HL-60 (cell line): ENCODE measurements at regions not wholly inside any gene's neighbourhood (a gene's known extent, or its start where the extent isn't known, plus 50 kb on each side); places are given as distances from the start of the nearest gene placed in this dataset.

Source experiments
- DNase-seq, 2 experiments: peaks; one replicate each; pipeline ENCODE4 v3.0.0-alpha.2; 2010 to 2020; ENCODE audit warnings: low read depth in 1 of 2, low spot score in 1 of 2
- H3K27ac ChIP-seq: fragments of 250-450 bp; sonication (Bioruptor Pico); replicated peaks from 2 replicates; pipeline ENCODE4 v1.5.1; 2020; ENCODE audit warnings: mild to moderate bottlenecking, moderate library complexity
- H3K27me3 ChIP-seq: fragments of 250-450 bp; sonication (Bioruptor Pico); 2 replicates; pipeline ENCODE4 v1.5.1; 2021; ENCODE audit warnings: mild to moderate bottlenecking, moderate library complexity; ENCODE audit not compliant: insufficient read depth, poor library complexity, severe bottlenecking
- H3K4me3 ChIP-seq: replicated peaks from 2 replicates; pipeline ENCODE4 v1.5.1; 2011; ENCODE audit warnings: mild to moderate bottlenecking, control low read depth, low read length; ENCODE audit not compliant: insufficient read depth
- CTCF ChIP-seq: IDR thresholded peaks from one replicate; pipeline ENCODE4 v1.5.1; 2011; ENCODE audit warnings: low read length, control low read depth, inconsistent platforms; ENCODE audit not compliant: insufficient read depth
- GABPA ChIP-seq: IDR thresholded peaks from 2 replicates; pipeline ENCODE4 v1.6.1; 2012; ENCODE audit warnings: low read depth
- POLR2AphosphoS5 ChIP-seq: IDR thresholded peaks from 2 replicates; pipeline ENCODE4 v1.6.1; 2012; ENCODE audit warnings: low read depth
- SPI1 ChIP-seq: IDR thresholded peaks from 2 replicates; pipeline ENCODE4 v1.6.1; 2012; ENCODE audit warnings: low read depth, mild to moderate bottlenecking, borderline replicate concordance
- TF ChIP-seq, protein P1 (sequence below): IDR thresholded peaks from 2 replicates; pipeline ENCODE4 v1.6.1; 2012; ENCODE audit warnings: low read depth; ENCODE audit not compliant: insufficient replicate concordance

- H3K27me3 ChIP-seq, result peaks cover 6% of the 10 kb centered on the region
- no peak overlapping the region for H3K27ac ChIP-seq
- no peak for DNase-seq
- no peak overlapping the region for H3K4me3 ChIP-seq
- TF ChIP-seq, protein P1, sequence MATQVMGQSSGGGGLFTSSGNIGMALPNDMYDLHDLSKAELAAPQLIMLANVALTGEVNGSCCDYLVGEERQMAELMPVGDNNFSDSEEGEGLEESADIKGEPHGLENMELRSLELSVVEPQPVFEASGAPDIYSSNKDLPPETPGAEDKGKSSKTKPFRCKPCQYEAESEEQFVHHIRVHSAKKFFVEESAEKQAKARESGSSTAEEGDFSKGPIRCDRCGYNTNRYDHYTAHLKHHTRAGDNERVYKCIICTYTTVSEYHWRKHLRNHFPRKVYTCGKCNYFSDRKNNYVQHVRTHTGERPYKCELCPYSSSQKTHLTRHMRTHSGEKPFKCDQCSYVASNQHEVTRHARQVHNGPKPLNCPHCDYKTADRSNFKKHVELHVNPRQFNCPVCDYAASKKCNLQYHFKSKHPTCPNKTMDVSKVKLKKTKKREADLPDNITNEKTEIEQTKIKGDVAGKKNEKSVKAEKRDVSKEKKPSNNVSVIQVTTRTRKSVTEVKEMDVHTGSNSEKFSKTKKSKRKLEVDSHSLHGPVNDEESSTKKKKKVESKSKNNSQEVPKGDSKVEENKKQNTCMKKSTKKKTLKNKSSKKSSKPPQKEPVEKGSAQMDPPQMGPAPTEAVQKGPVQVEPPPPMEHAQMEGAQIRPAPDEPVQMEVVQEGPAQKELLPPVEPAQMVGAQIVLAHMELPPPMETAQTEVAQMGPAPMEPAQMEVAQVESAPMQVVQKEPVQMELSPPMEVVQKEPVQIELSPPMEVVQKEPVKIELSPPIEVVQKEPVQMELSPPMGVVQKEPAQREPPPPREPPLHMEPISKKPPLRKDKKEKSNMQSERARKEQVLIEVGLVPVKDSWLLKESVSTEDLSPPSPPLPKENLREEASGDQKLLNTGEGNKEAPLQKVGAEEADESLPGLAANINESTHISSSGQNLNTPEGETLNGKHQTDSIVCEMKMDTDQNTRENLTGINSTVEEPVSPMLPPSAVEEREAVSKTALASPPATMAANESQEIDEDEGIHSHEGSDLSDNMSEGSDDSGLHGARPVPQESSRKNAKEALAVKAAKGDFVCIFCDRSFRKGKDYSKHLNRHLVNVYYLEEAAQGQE, result no peak
- TF ChIP-seq SPI1 (no peak), POLR2AphosphoS5 (no peak), CTCF (no peak), GABPA (no peak)
Observed at GRCh38 chr18:78697446-78697845, 282.2 kb upstream of the SALL3 start.

- Histone ChIP-seq H3K27ac (no peak overlapping the region), H3K4me3 (no peak overlapping the region), H3K27me3 (peaks cover 6% of the 10 kb centered on the region)
- no peak for TF ChIP-seq SPI1
- TF ChIP-seq, protein P1, result no peak
- TF ChIP-seq CTCF, result no peak
- no peak for TF ChIP-seq POLR2AphosphoS5
- TF ChIP-seq GABPA, result no peak
- DNase-seq, result no peak
Observed at GRCh38 chr18:78698914-78699313, 280.7 kb upstream of the SALL3 start.

GRCh38 chr18:78699499-78699898 is 280.1 kb upstream of the SALL3 start:
- TF ChIP-seq, protein P1, result no peak
- no peak for TF ChIP-seq GABPA
- TF ChIP-seq POLR2AphosphoS5, result no peak
- TF ChIP-seq SPI1, result no peak
- TF ChIP-seq CTCF, result no peak
- H3K27ac ChIP-seq, result no peak overlapping the region
- peaks cover 6% of the 10 kb centered on the region for H3K27me3 ChIP-seq
- no peak overlapping the region for H3K4me3 ChIP-seq
- no peak for DNase-seq
